K562 (cell line): ENCODE measurements at regions not wholly inside any gene's neighbourhood (a gene's known extent, or its start where the extent isn't known, plus 50 kb on each side); places are given as distances from the start of the nearest gene placed in this dataset.

Experiments used
- ATAC-seq: fragments of 200-7000 bp; cut with Tn5 transposase; 3 replicates; pipeline ENCODE4 v1.9.1; 2020; ENCODE audit warnings: moderate library complexity
- BruUV-seq: library from RNA; stranded (reverse); fragments of 400-500 nt; replicated peaks from 2 replicates; lab custom pipeline; 2021; lab: Mats Ljungman, UMichigan
- CTCF ChIA-PET: fragments of 300-600 bp; formaldehyde crosslinking; extraction: SDS; loops from one replicate; lab custom pipeline; 2021; ENCODE audit warnings: low intra/inter-chr PET ratio; lab: Yijun Ruan, JAX
- POLR2A ChIA-PET: fragments of 300-600, 350-650 bp; sonication (Branson Sonifier 250); formaldehyde crosslinking; extraction: SDS; loops from one replicate; lab custom pipeline; 2021; ENCODE audit warnings: antibody characterized with exemption, inconsistent platforms; lab: Yijun Ruan, JAX
- DNase-seq, 4 experiments: peaks; one replicate each; pipeline versions ENCODE4 v3.0.0 to v3.0.0-alpha.2; 2011 to 2018; ENCODE audit warnings: low spot score in 3 of 4, mixed read lengths in 3 of 4; ENCODE audit errors: extremely low read depth in 1 of 4
- FAIRE-seq: peaks from 2 replicates; lab custom pipeline; 2011; peaks lifted over from hg19 to GRCh38; lab: Jason Lieb, UNC
- H2AFZ ChIP-seq: 2 replicates; pipeline ENCODE4 v1.6.0; 2011; ENCODE audit warnings: low read depth, low read length, control low read depth, inconsistent platforms
- H3K27ac ChIP-seq: fragments of 200-600 bp; 3 replicates; pipeline ENCODE4 v1.8.0; 2011; ENCODE audit warnings: low read depth, mild to moderate bottlenecking, control low read depth, inconsistent platforms, low read length, moderate library complexity, mixed read lengths; ENCODE audit errors: extremely low read depth
- H3K27me3 ChIP-seq, 2 experiments: fragments of 300-600 bp in 1 of 2; 2 replicates in 1 of 2; 3 replicates in 1 of 2; pipeline versions ENCODE4 v1.6.0 to v1.8.0; 2011; ENCODE audit warnings: inconsistent platforms in 2 of 2, low read length in 2 of 2, mild to moderate bottlenecking in 1 of 2, mixed read lengths in 1 of 2, moderate library complexity in 1 of 2; ENCODE audit not compliant: control insufficient read depth in 2 of 2, insufficient read depth in 2 of 2
- H3K36me3 ChIP-seq: fragments of 300-600 bp; 3 replicates; pipeline ENCODE4 v1.8.0; 2011; ENCODE audit warnings: mild to moderate bottlenecking, low read length, inconsistent platforms; ENCODE audit not compliant: control insufficient read depth, insufficient read depth
- H3K4me1 ChIP-seq, 2 experiments: fragments of 200-600 bp in 1 of 2; replicated peaks in 1 of 2; 2 replicates in 1 of 2; 3 replicates in 1 of 2; pipeline versions ENCODE4 v1.5.1 to v1.8.0; 2011; ENCODE audit warnings: inconsistent platforms in 2 of 2, low read length in 2 of 2, mild to moderate bottlenecking in 1 of 2, mixed read lengths in 1 of 2, moderate library complexity in 1 of 2; ENCODE audit not compliant: control insufficient read depth in 2 of 2, insufficient read depth in 2 of 2
- H3K4me2 ChIP-seq: 2 replicates; pipeline ENCODE4 v1.6.1; 2011; ENCODE audit warnings: low read length, control low read depth, inconsistent platforms, mixed read lengths; ENCODE audit not compliant: insufficient read depth
- H3K4me3 ChIP-seq: fragments of 200-600 bp; sonication (generic), shearing (Covaris generic); 2 replicates; pipeline ENCODE4 v1.5.1; 2016; ENCODE audit warnings: control low read depth, inconsistent platforms
- H3K79me2 ChIP-seq: fragments of 200-600 bp; 3 replicates; pipeline ENCODE4 v1.8.0; 2011; ENCODE audit warnings: low read length, inconsistent platforms; ENCODE audit not compliant: control insufficient read depth, insufficient read depth
- H3K9ac ChIP-seq, 2 experiments: 2 replicates each; pipeline versions ENCODE4 v1.6.0 to v1.6.1; 2011; ENCODE audit warnings: low read depth in 2 of 2, low read length in 2 of 2, control low read depth in 1 of 2, inconsistent platforms in 1 of 2, mild to moderate bottlenecking in 1 of 2, mixed read lengths in 1 of 2; ENCODE audit not compliant: insufficient read depth in 1 of 2
- H3K9me1 ChIP-seq: one replicate; pipeline ENCODE4 v1.6.0; 2011; ENCODE audit warnings: inconsistent platforms, mild to moderate bottlenecking, low read length, moderate library complexity; ENCODE audit not compliant: control insufficient read depth, insufficient read depth
- H3K9me3 ChIP-seq: replicated peaks from 2 replicates; pipeline ENCODE4 v1.5.1; 2011; ENCODE audit warnings: low read depth, low read length, inconsistent platforms; ENCODE audit not compliant: control insufficient read depth, insufficient read depth
- H4K20me1 ChIP-seq: replicated peaks from 2 replicates; pipeline ENCODE4 v1.6.1; 2011; ENCODE audit warnings: low read length, inconsistent platforms, mixed read lengths; ENCODE audit not compliant: control insufficient read depth, insufficient read depth
- RBM25 ChIP-seq: fragments of 200-400 bp; formaldehyde crosslinking; IDR thresholded peaks from 2 replicates; pipeline ENCODE4 v1.6.1; 2018; ENCODE audit warnings: low read length, low read depth, moderate library complexity; ENCODE audit not compliant: severe bottlenecking
- ZFP36 ChIP-seq: fragments of 150-350 bp; IDR thresholded peaks from 2 replicates; pipeline ENCODE4 v1.6.1; 2018; ENCODE audit warnings: low read length, low read depth; ENCODE audit not compliant: partially characterized antibody
- ZNF79 ChIP-seq: fragments of 250-450 bp; sonication (Bioruptor Pico); IDR thresholded peaks from 2 replicates; pipeline ENCODE4 v1.4.0; 2020; ENCODE audit warnings: low read depth, mild to moderate bottlenecking, moderate library complexity
- WGBS: fragments of 100-300 bp; shearing (Covaris generic); methylation state at CpG from one replicate; pipeline ENCODE4 v1.1.6; 2016; ENCODE audit warnings: low coverage, mixed read lengths; ENCODE audit not compliant: insufficient coverage; ENCODE audit errors: missing lambda C conversion rate; 5-methylcytosine and 5-hydroxymethylcytosine counted together
- in situ Hi-C: fragments of 300-500 bp; cut with MboI; formaldehyde crosslinking; loops from 4 replicates; pipeline ENCODE4 v1.15.0; 2018; ENCODE audit warnings: inconsistent platforms, mixed read lengths
- intact Hi-C: fragments of 100-400 bp; cut with micrococcal nuclease; formaldehyde crosslinking; loops from 2 replicates; pipeline ENCODE4 v1.14.2; 2022

DNA sequence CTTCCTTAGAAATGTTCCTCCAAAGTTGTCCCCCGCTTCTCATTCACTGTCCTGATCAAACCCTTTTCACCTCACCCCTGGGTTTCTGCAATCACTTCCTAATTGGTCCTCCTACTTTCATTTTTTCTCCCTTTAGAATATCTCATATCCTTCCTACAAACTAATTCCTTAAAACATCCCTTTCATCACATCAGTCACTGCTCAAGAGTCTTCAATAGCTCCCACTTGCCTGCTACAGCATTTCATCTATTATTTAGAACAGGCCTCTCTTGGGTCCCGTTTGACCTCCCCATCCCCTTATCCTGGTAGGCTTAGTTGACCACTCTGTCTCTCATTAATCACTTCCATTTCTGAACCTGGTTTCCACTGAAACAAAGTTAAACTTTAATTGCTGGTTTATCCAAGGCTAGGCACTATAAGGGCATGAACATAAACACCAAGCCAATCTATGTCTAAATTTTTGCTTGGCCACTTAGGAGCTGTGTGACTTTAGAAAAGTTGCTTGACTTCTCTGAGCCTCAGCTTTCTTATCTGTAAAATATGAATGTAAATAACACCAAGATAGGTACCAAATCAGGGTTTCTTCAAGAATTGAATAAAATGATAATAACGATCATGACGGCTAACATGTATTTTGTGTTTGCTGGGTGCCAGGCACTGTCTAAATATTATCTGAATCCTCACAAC lies 202.1 kb upstream of the WWC1 start:
- peak; percentile 60 for TF ChIP-seq ZFP36
- peak; percentile 80 for TF ChIP-seq RBM25
- no peak for TF ChIP-seq ZNF79 (CRISPR knock-in tag)
- Histone ChIP-seq H3K4me1 (no peaks in the 10 kb centered on the region), H3K9ac (no peak overlapping the region), H3K4me3 (no peak overlapping the region), H3K9me1 (no peaks in the 10 kb centered on the region), H4K20me1 (no peaks in the 10 kb centered on the region), H2AFZ (no peak overlapping the region), H3K4me2 (no peak overlapping the region), H3K9me3 (no peaks in the 10 kb centered on the region), H3K27ac (no peak overlapping the region), H3K36me3 (no peaks in the 10 kb centered on the region), H3K79me2 (no peaks in the 10 kb centered on the region), H3K27me3 (no peaks in the 10 kb centered on the region)
- WGBS: 2% methylated on average over 3 of the region's 4 CpGs
- BruUV-seq: no TSS peak
- FAIRE-seq: no peak
- in situ Hi-C loops: no loop called here
- intact Hi-C loops: no loop called here
- no peak for DNase-seq
- no peak for ATAC-seq
- ChIA-PET CTCF (no interaction called here), POLR2A (no interaction called here)
